Breast epithelium (tissue), 4 donors: ENCODE measurements at regions not wholly inside any gene's neighbourhood (a gene's known extent, or its start where the extent isn't known, plus 50 kb on each side); places are given as distances from the start of the nearest gene placed in this dataset.

Experiments used
- DNase-seq, 2 donors: peaks; one replicate each; pipeline ENCODE4 v3.0.0-alpha.2; 2019; ENCODE audit warnings: low spot score in 2 of 2
- H3K27ac ChIP-seq, 2 donors: fragments of 200-600 bp; sonication (generic) in 1 of 2; one replicate each; pipeline ENCODE4 v1.5.1; 2016 to 2019; ENCODE audit warnings: mild to moderate bottlenecking in 1 of 2
- H3K27me3 ChIP-seq, 2 donors: fragments of 200-600 bp; sonication (generic) in 1 of 2; one replicate each; pipeline versions ENCODE4 v1.5.1 to v1.6.0; 2017 to 2019; ENCODE audit warnings: control low read depth in 1 of 2, mild to moderate bottlenecking in 1 of 2
- H3K36me3 ChIP-seq: fragments of 200-600 bp; one replicate; pipeline ENCODE4 v1.5.1; 2019
- H3K4me1 ChIP-seq, 2 donors: fragments of 200-600 bp; sonication (generic); one replicate each; pipeline ENCODE4 v1.5.1; 2016 to 2019; ENCODE audit warnings: control low read depth in 1 of 2
- H3K4me3 ChIP-seq, 3 donors: fragments of 200-600 bp; sonication (generic); 1 replicate in 2 of 3; 2 replicates in 1 of 3; pipeline ENCODE4 v1.5.1; 2016 to 2019; ENCODE audit warnings: mild to moderate bottlenecking in 3 of 3, moderate library complexity in 2 of 3
- H3K9me3 ChIP-seq, 2 donors: fragments of 200-600 bp; sonication (generic) in 1 of 2; one replicate each; pipeline ENCODE4 v1.5.1; 2016 to 2019; ENCODE audit warnings: control low read depth in 1 of 2
- CTCF ChIP-seq, 3 donors: fragments of 450-650 bp; IDR thresholded peaks; one replicate each; pipeline ENCODE4 v1.5.1; 2016 to 2017; ENCODE audit warnings: antibody characterized with exemption in 3 of 3, mild to moderate bottlenecking in 3 of 3, moderate library complexity in 3 of 3
- POLR2A ChIP-seq: fragments of 450-650 bp; IDR thresholded peaks from one replicate; pipeline ENCODE4 v1.6.1; 2016; ENCODE audit warnings: antibody characterized with exemption, mild to moderate bottlenecking, moderate library complexity
- POLR2AphosphoS5 ChIP-seq, 3 donors: sonication (generic); formaldehyde crosslinking; IDR thresholded peaks; one replicate each; pipeline ENCODE4 v1.6.1; 2017; ENCODE audit warnings: antibody characterized with exemption in 3 of 3
- intact Hi-C: fragments of 100-400 bp; cut with DNase I; formaldehyde crosslinking; loops from one replicate; pipeline ENCODE4 v1.15.1; 2023; ENCODE audit warnings: low total_unique reads

- Histone ChIP-seq H3K27ac (no peak overlapping the region), H3K36me3 (no peaks in the 10 kb centered on the region)
- no peak for TF ChIP-seq POLR2AphosphoS5 (IDR thresholded peaks at IDR 0.05)
- no peak for TF ChIP-seq POLR2A
- no peak for TF ChIP-seq CTCF (IDR thresholded peaks at IDR 0.05)
These were observed 450.6 kb upstream of the DAB1 start for GRCh38 chr1:57874418-57874877.

GRCh38 chr1:57872913-57873312, 449.1 kb upstream of the DAB1 start:
- no peaks in the 10 kb centered on the region for H3K4me1 ChIP-seq
- H3K9me3 ChIP-seq: no peaks in the 10 kb centered on the region
- no peaks in the 10 kb centered on the region for H3K36me3 ChIP-seq
- no peaks in the 10 kb centered on the region for H3K27me3 ChIP-seq
- TF ChIP-seq CTCF (IDR thresholded peaks at IDR 0.05): no peak
- no peak for TF ChIP-seq POLR2A
- TF ChIP-seq POLR2AphosphoS5 (IDR thresholded peaks at IDR 0.05): no peak
- H3K4me3 ChIP-seq: no peak overlapping the region
- intact Hi-C loops: no loop called here
- DNase-seq: no peak
- H3K27ac ChIP-seq: no peak overlapping the region

More at GRCh38 chr1:57874418-57874877, 450.6 kb upstream of the DAB1 start:
- H3K9me3 ChIP-seq: no peaks in the 10 kb centered on the region
- H3K4me1 ChIP-seq: no peaks in the 10 kb centered on the region
- no peaks in the 10 kb centered on the region for H3K27me3 ChIP-seq
- no peak for DNase-seq
- no peak overlapping the region for H3K4me3 ChIP-seq
- intact Hi-C loops: no loop called here

GRCh38 chr1:57868908-57869307, 445.0 kb upstream of the DAB1 start:
- Histone ChIP-seq H3K27me3 (no peaks in the 10 kb centered on the region), H3K4me3 (no peak overlapping the region), H3K36me3 (no peaks in the 10 kb centered on the region), H3K4me1 (no peaks in the 10 kb centered on the region), H3K9me3 (no peaks in the 10 kb centered on the region), H3K27ac (no peak overlapping the region)
- TF ChIP-seq CTCF (IDR thresholded peaks at IDR 0.05) (no peak), POLR2AphosphoS5 (IDR thresholded peaks at IDR 0.05) (no peak), POLR2A (no peak)
- intact Hi-C loops: no loop called here
- no peak for DNase-seq

- intact Hi-C loops: no loop called here
- Histone ChIP-seq H3K9me3 (no peaks in the 10 kb centered on the region), H3K4me1 (no peaks in the 10 kb centered on the region), H3K27me3 (no peaks in the 10 kb centered on the region), H3K36me3 (no peaks in the 10 kb centered on the region), H3K4me3 (no peak overlapping the region), H3K27ac (no peak overlapping the region)
- DNase-seq: no peak
- TF ChIP-seq POLR2AphosphoS5 (IDR thresholded peaks at IDR 0.05): no peak
- TF ChIP-seq CTCF (IDR thresholded peaks at IDR 0.05): no peak
- TF ChIP-seq POLR2A: no peak
These were observed 444.4 kb upstream of the DAB1 start for GRCh38 chr1:57868239-57868638.

GRCh38 chr1:57866998-57867397, 443.1 kb upstream of the DAB1 start:
- H3K4me1 ChIP-seq: no peaks in the 10 kb centered on the region
- no peaks in the 10 kb centered on the region for H3K27me3 ChIP-seq
- no peak for TF ChIP-seq CTCF (IDR thresholded peaks at IDR 0.05)
- H3K36me3 ChIP-seq: no peaks in the 10 kb centered on the region
- intact Hi-C loops: no loop called here
- no peak overlapping the region for H3K27ac ChIP-seq
- no peak for DNase-seq
- H3K9me3 ChIP-seq: no peaks in the 10 kb centered on the region
- no peak overlapping the region for H3K4me3 ChIP-seq
